NB4 (cell line): ENCODE measurements at regions not wholly inside any gene's neighbourhood (a gene's known extent, or its start where the extent isn't known, plus 50 kb on each side); places are given as distances from the start of the nearest gene placed in this dataset.

Experiments used
- CTCF ChIP-seq: IDR thresholded peaks from one replicate; pipeline ENCODE4 v1.5.1; 2012; ENCODE audit warnings: low read depth, low read length
- POLR2A ChIP-seq: IDR thresholded peaks from 2 replicates; pipeline ENCODE4 v1.6.1; 2011; ENCODE audit warnings: mild to moderate bottlenecking; ENCODE audit not compliant: insufficient read length; ENCODE audit errors: extremely low read depth

- TF ChIP-seq POLR2A = no peak
- no peak for TF ChIP-seq CTCF
Measured at GRCh38 chr2:142314164-142314563, 183.3 kb upstream of the LRP1B start.
